Stimulated activated CD4-positive, alpha-beta T cell treated with anti-CD3 and anti-CD28 coated beads, TNF-alpha, amount 100 ng/mL, for 24 hours (primary cell): ENCODE measurements at regions not wholly inside any gene's neighbourhood (a gene's known extent, or its start where the extent isn't known, plus 50 kb on each side); places are given as distances from the start of the nearest gene placed in this dataset.

ENCODE experiments used
- DNase-seq, 3 experiments: peaks; one replicate each; pipeline ENCODE4 v3.0.0-alpha.2; 2020; ENCODE audit warnings: low read depth in 3 of 3

GRCh38 chr18:2168022-2168421 lies 403.3 kb downstream of the METTL4 start:
- DNase-seq = no peak

- DNase-seq = no peak
Measured at GRCh38 chr18:2169656-2170055, 401.6 kb downstream of the METTL4 start.

GRCh38 chr18:2171840-2172625 lies 399.3 kb downstream of the METTL4 start:
- no peak for DNase-seq

- DNase-seq = no peak
Measured at GRCh38 chr18:2172881-2173280, 398.4 kb downstream of the METTL4 start.

- DNase-seq = no peak
Measured at GRCh38 chr18:2173486-2173885, 397.8 kb downstream of the METTL4 start.

GRCh38 chr18:2178036-2178435 lies 393.3 kb downstream of the METTL4 start:
- no peak for DNase-seq

- DNase-seq = no peak
Measured at GRCh38 chr18:2179498-2180183, 391.7 kb downstream of the METTL4 start.

- DNase-seq = no peak
Measured at GRCh38 chr18:2180586-2180985, 390.7 kb downstream of the METTL4 start.

GRCh38 chr18:2183432-2183831 lies 387.9 kb downstream of the METTL4 start:
- no peak for DNase-seq

GRCh38 chr18:2186967-2187366 lies 384.3 kb downstream of the METTL4 start:
- DNase-seq = no peak

GRCh38 chr18:2188258-2188657 lies 383.0 kb downstream of the METTL4 start:
- no peak for DNase-seq

- no peak for DNase-seq
Measured at GRCh38 chr18:2191180-2191790, 380.0 kb downstream of the METTL4 start.

GRCh38 chr18:2192562-2192961 lies 378.7 kb downstream of the METTL4 start:
- DNase-seq = no peak

GRCh38 chr18:2197946-2198345 lies 373.4 kb downstream of the METTL4 start:
- DNase-seq = no peak

GRCh38 chr18:2199060-2199459 lies 372.2 kb downstream of the METTL4 start:
- DNase-seq = no peak

- no peak for DNase-seq
Measured at GRCh38 chr18:2201036-2201600, 370.2 kb downstream of the METTL4 start.

- DNase-seq = no peak
Measured at GRCh38 chr18:2204736-2205135, 366.6 kb downstream of the METTL4 start.

GRCh38 chr18:2207294-2207693 lies 364.0 kb downstream of the METTL4 start:
- DNase-seq = no peak

- DNase-seq = no peak
Measured at GRCh38 chr18:2212598-2213205, 358.6 kb downstream of the METTL4 start.

- DNase-seq = no peak
Measured at GRCh38 chr18:2213905-2214304, 357.4 kb downstream of the METTL4 start.

GRCh38 chr18:2217356-2217755 lies 353.9 kb downstream of the METTL4 start:
- DNase-seq = no peak

GRCh38 chr18:2218101-2218500 lies 353.2 kb downstream of the METTL4 start:
- DNase-seq = no peak
